GM12878 (cell line): ENCODE measurements at regions not wholly inside any gene's neighbourhood (a gene's known extent, or its start where the extent isn't known, plus 50 kb on each side); places are given as distances from the start of the nearest gene placed in this dataset.

ENCODE experiments used
- BRCA1 ChIP-seq: IDR thresholded peaks from 2 replicates; pipeline ENCODE4 v1.6.1; 2011; ENCODE audit warnings: low read depth, low read length, improper control_type of control experiment
- ELK1 ChIP-seq: IDR thresholded peaks from 2 replicates; pipeline ENCODE4 v1.6.1; 2012; ENCODE audit warnings: low read depth, low read length, improper control_type of control experiment
- IKZF1 ChIP-seq: fragments of 450-650 bp; conservative IDR thresholded peaks from 2 replicates; pipeline ENCODE4 v1.6.1; 2017; ENCODE audit warnings: antibody characterized with exemption, mild to moderate bottlenecking
- NFYA ChIP-seq: IDR thresholded peaks from 2 replicates; pipeline ENCODE4 v1.6.1; 2011; ENCODE audit warnings: low read depth, mild to moderate bottlenecking, low read length, improper control_type of control experiment, borderline replicate concordance
- RELB ChIP-seq: fragments of 450-650 bp; IDR thresholded peaks from 2 replicates; pipeline ENCODE4 v1.6.1; 2017; ENCODE audit warnings: low read depth, mild to moderate bottlenecking, moderate library complexity
- STAT3 ChIP-seq: IDR thresholded peaks from 2 replicates; pipeline ENCODE4 v1.6.1; 2011; ENCODE audit warnings: low read depth, low read length, improper control_type of control experiment
- TF ChIP-seq, protein P1 (sequence below): fragments of 450-650 bp; IDR thresholded peaks from 2 replicates; pipeline ENCODE4 v1.6.1; 2017; ENCODE audit warnings: antibody characterized with exemption, mild to moderate bottlenecking, moderate library complexity
- TF ChIP-seq, protein P2 (sequence below): IDR thresholded peaks from 2 replicates; pipeline ENCODE4 v1.6.1; 2011; ENCODE audit warnings: mild to moderate bottlenecking, low read depth, low read length, moderate library complexity; ENCODE audit not compliant: insufficient replicate concordance

GRCh38 chr1:229874136-229874535 lies 192.9 kb upstream of the GALNT2 start (continued):
- TF ChIP-seq NFYA (no peak), RELB (no peak), STAT3 (no peak), BRCA1 (no peak), ELK1 (no peak), IKZF1 (no peak)
- TF ChIP-seq, protein P1, sequence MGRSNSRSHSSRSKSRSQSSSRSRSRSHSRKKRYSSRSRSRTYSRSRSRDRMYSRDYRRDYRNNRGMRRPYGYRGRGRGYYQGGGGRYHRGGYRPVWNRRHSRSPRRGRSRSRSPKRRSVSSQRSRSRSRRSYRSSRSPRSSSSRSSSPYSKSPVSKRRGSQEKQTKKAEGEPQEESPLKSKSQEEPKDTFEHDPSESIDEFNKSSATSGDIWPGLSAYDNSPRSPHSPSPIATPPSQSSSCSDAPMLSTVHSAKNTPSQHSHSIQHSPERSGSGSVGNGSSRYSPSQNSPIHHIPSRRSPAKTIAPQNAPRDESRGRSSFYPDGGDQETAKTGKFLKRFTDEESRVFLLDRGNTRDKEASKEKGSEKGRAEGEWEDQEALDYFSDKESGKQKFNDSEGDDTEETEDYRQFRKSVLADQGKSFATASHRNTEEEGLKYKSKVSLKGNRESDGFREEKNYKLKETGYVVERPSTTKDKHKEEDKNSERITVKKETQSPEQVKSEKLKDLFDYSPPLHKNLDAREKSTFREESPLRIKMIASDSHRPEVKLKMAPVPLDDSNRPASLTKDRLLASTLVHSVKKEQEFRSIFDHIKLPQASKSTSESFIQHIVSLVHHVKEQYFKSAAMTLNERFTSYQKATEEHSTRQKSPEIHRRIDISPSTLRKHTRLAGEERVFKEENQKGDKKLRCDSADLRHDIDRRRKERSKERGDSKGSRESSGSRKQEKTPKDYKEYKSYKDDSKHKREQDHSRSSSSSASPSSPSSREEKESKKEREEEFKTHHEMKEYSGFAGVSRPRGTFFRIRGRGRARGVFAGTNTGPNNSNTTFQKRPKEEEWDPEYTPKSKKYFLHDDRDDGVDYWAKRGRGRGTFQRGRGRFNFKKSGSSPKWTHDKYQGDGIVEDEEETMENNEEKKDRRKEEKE, result no peak
- TF ChIP-seq, protein P2, sequence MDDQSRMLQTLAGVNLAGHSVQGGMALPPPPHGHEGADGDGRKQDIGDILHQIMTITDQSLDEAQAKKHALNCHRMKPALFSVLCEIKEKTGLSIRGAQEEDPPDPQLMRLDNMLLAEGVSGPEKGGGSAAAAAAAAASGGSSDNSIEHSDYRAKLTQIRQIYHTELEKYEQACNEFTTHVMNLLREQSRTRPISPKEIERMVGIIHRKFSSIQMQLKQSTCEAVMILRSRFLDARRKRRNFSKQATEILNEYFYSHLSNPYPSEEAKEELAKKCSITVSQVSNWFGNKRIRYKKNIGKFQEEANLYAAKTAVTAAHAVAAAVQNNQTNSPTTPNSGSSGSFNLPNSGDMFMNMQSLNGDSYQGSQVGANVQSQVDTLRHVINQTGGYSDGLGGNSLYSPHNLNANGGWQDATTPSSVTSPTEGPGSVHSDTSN, result no peak
- TF ChIP-seq, all 136 proteins: peak for 0
